Naive B cell (primary cell): ENCODE measurements at regions not wholly inside any gene's neighbourhood (a gene's known extent, or its start where the extent isn't known, plus 50 kb on each side); places are given as distances from the start of the nearest gene placed in this dataset.

Source experiments
- ATAC-seq, 2 donors: fragments of 150-1000 bp; cut with Tn5 transposase; 2 replicates each; pipeline ENCODE4 v1.10.0; 2021; ENCODE audit warnings: low read depth in 2 of 2, mild to moderate bottlenecking in 2 of 2, moderate library complexity in 2 of 2
- DNase-seq: peaks from one replicate; pipeline ENCODE4 v3.0.0; 2022
- H3K27ac Mint-ChIP-seq, 6 donors: one replicate each; pipeline ENCODE4 v1.8.0; 2020 to 2022; ENCODE audit warnings: mild to moderate bottlenecking in 6 of 6, mixed read lengths in 6 of 6, moderate library complexity in 5 of 6, inconsistent platforms in 2 of 6
- H3K27me3 Mint-ChIP-seq, 3 donors: one replicate each; pipeline ENCODE4 v1.8.0; 2021 to 2022; ENCODE audit warnings: mixed read lengths in 3 of 3, mild to moderate bottlenecking in 1 of 3
- H3K36me3 Mint-ChIP-seq, 2 donors: one replicate each; pipeline ENCODE4 v1.8.0; 2020 to 2022; ENCODE audit warnings: mixed read lengths in 2 of 2, inconsistent platforms in 1 of 2, mild to moderate bottlenecking in 1 of 2
- H3K4me1 Mint-ChIP-seq, 3 donors: one replicate each; pipeline ENCODE4 v1.8.0; 2020 to 2022; ENCODE audit warnings: mixed read lengths in 3 of 3, inconsistent platforms in 1 of 3, mild to moderate bottlenecking in 1 of 3, moderate library complexity in 1 of 3
- H3K4me3 Mint-ChIP-seq, 8 donors: one replicate each; pipeline ENCODE4 v1.8.0; 2020 to 2022; ENCODE audit warnings: mild to moderate bottlenecking in 8 of 8, mixed read lengths in 8 of 8, moderate library complexity in 8 of 8, inconsistent platforms in 2 of 8
- H3K9me3 Mint-ChIP-seq, 7 donors: one replicate each; pipeline ENCODE4 v1.8.0; 2020 to 2022; ENCODE audit warnings: mixed read lengths in 7 of 7, mild to moderate bottlenecking in 5 of 7, inconsistent platforms in 2 of 7, moderate library complexity in 1 of 7

- Mint-ChIP-seq H3K4me3 (no peak overlapping the region), H3K27me3 (no peaks in the 10 kb centered on the region), H3K27ac (no peak overlapping the region), H3K36me3 (no peaks in the 10 kb centered on the region), H3K4me1 (no peaks in the 10 kb centered on the region), H3K9me3 (peaks cover 0 to 4% (median 0%) of the 10 kb centered on the region in 7 donors)
- DNase-seq (no peak), ATAC-seq (no peak)
Measured at GRCh38 chr5:136425921-136426320, 60.6 kb upstream of the TRPC7 start.

GRCh38 chr5:136424835-136425584, 59.7 kb upstream of the TRPC7 start:
- Mint-ChIP-seq H3K27me3 (no peaks in the 10 kb centered on the region), H3K9me3 (peaks cover 0 to 4% (median 0%) of the 10 kb centered on the region in 7 donors), H3K4me1 (no peaks in the 10 kb centered on the region), H3K36me3 (no peaks in the 10 kb centered on the region), H3K4me3 (no peak overlapping the region), H3K27ac (no peak overlapping the region)
- ATAC-seq (no peak), DNase-seq (no peak)

GRCh38 chr5:136423944-136424606, 58.7 kb upstream of the TRPC7 start:
- H3K36me3 Mint-ChIP-seq, result no peaks in the 10 kb centered on the region
- DNase-seq (no peak), ATAC-seq (no peak)
- H3K27me3 Mint-ChIP-seq, result no peaks in the 10 kb centered on the region
- H3K4me3 Mint-ChIP-seq, result no peak overlapping the region
- no peak overlapping the region for H3K27ac Mint-ChIP-seq
- H3K4me1 Mint-ChIP-seq, result no peaks in the 10 kb centered on the region
- H3K9me3 Mint-ChIP-seq, result peaks cover 0 to 4% (median 0%) of the 10 kb centered on the region in 7 donors

GRCh38 chr5:136420168-136420898, 55.0 kb upstream of the TRPC7 start:
- DNase-seq (no peak), ATAC-seq (no peak)
- no peak overlapping the region for H3K4me3 Mint-ChIP-seq
- H3K4me1 Mint-ChIP-seq, result no peaks in the 10 kb centered on the region
- peaks cover 0 to 5% (median 0%) of the 10 kb centered on the region in 7 donors for H3K9me3 Mint-ChIP-seq
- H3K36me3 Mint-ChIP-seq, result no peaks in the 10 kb centered on the region
- no peak overlapping the region for H3K27ac Mint-ChIP-seq
- no peaks in the 10 kb centered on the region for H3K27me3 Mint-ChIP-seq

GRCh38 chr5:136418301-136418700, 53.0 kb upstream of the TRPC7 start:
- no peak for ATAC-seq
- no peak overlapping the region for H3K27ac Mint-ChIP-seq
- no peak overlapping the region for H3K4me3 Mint-ChIP-seq
- peaks cover 0 to 4% (median 0%) of the 10 kb centered on the region in 7 donors for H3K9me3 Mint-ChIP-seq
- no peak for DNase-seq
- H3K36me3 Mint-ChIP-seq, result no peaks in the 10 kb centered on the region
- no peaks in the 10 kb centered on the region for H3K27me3 Mint-ChIP-seq
- H3K4me1 Mint-ChIP-seq, result no peaks in the 10 kb centered on the region
